ENCODE measurements at regions not wholly inside any gene's neighbourhood (a gene's known extent, or its start where the extent isn't known, plus 50 kb on each side); places are given as distances from the start of the nearest gene placed in this dataset.
"Not testable (repeated sequence)": the region's sequence is repeated elsewhere in the genome, so short reads cannot be mapped to it uniquely, and the experiment has no call there.

DNA sequence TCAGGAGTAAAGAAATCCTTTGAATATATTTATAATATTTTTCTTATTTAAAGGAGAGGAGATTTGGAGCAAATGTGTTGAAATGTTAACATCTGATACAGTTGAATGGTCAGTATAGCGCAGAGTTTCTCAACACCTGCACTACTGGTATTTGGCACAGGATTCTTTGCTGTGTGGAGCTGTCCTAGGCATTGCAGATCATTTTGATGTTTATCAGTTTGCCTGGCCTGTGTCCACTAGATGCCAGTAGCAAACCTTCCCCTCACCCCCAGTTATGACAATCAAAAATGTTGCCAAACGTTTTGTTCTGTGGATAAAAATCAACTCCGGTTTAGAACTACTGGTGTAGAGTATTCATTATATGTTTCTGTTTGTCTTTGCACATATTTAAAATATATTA is 765.3 kb upstream of the SLIT2 start:
- DNase-seq: no peak

DNA sequence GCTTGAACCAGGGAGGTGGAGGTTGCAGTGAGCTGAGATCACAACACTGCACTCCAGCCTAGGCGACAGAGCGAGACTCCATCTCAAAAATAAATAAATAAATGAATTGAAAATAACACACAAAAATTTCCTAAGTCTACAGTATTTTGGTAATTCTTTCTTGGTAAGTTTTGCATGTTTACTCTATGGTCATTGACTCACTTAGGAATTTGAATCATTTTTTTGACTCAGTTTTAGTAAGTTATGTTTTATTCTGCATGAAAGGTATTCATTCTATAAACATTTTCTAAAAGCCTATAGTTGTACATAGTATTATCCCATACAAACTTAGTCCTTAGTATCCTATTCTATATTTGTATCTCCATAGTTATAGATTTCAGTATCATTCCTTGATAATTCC is 772.9 kb upstream of the SLIT2 start:
- DNase-seq: no peak

DNA sequence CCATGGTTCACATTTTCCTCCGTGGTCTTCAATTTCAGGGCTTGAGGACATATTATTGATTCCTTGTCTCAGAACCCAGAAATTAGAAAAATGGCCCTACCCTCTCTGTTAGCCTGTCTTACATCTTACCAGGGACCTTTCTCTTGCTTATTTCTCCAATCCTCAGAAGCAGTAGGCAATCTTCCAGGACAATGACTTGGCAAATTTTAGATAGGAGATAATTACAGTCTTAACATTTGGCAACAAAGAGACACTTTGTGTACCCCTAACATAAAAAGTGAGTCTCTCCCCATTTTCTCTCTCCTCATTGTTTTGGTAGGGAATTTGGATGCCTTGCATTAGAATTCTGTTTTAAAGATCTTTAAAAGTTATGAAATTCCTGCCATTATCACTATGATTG is 778.1 kb upstream of the SLIT2 start:
- DNase-seq: no peak

DNA sequence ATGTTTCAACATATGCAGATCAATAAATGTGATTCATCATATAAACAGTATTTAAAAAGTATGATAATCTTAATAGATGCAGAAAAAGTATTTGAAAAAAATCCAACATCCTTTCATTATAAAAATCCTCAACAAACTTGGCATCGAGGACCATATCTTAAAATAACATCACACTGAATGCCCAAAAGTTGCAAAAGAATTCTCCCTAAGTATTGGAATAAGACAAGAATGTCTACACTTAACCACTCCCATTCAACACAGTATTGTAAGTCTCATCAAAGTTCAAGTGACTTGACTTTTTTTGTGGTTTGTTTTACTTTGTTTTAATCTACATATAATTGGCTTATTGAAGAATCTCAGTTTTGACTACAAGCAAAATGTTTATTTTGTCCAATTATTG is 779.0 kb upstream of the SLIT2 start:
- no peak for DNase-seq

DNA sequence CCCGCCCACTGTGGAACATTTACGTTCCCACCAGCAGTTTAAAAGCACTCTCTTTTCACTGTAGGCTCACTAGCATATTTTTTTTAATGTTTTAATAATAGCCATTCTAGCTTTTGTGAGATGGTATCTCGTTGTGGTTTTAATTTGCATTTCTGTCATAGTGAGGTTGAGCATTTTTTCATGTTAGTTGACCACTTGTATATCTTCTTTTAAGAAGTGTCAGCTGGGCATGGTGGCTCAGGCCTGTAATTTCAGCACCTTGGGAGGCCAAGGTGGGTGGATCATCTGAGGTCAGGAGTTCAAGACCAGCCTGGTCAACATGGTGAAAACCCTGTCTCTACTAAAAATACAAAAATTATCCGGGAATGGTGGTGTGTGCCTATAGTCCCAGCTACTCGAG is 781.7 kb upstream of the SLIT2 start:
- DNase-seq: not testable (repeated sequence)

DNA sequence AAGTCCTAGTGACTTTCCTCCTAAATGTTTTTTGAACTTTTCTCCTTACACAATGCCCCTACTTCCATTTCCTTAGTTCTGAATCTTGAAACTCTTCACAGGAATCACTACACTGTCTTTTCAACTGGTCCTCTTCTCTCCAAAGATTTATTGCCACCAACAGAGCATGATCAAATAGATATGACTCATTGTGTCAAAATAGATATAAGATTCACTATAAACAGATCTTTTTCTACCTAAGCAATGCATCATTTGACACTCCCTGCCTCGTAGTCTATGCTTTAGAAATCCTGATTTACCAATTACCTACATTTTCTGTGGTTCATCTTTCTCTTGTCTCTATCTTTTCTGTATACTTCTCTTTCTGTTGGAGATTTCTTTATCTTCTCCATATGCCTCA is 789.6 kb upstream of the SLIT2 start:
- no peak for DNase-seq

DNA sequence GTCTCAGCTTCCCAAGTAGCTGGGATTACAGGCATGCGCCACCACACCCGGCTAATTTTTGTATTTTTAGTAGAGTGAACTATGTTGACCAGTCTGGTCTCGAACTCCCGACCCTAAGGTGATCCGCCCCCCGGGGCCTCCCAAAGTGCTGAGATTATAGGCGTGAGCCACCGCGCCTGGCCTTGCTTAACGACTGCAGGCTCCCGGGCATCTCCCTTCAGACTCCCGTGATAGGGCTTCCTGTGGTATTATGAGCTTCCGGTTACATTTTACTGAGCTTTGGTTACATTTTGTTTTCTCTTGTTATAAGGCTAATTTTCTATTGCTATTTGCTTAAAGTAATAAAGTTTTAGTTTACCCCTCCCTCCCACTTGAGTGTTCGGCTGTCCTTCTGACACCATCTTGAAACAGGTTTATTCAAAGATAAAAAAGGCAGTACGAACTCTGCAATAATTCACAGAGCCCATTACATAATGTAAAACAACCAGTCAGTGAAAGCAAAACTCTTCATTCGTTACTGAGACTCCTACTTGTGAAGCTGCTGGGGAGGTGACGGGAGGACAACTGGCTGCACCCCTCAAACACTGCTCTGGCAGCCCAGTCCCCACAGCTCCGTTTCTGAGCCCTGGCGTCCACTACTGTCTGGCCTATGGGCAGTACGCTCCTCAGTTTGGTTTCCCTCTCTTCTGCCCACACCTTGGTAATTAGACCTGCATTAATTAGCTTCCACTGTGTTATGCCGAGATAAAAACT is 795.7 kb upstream of the SLIT2 start:
- DNase-seq: no peak

DNA sequence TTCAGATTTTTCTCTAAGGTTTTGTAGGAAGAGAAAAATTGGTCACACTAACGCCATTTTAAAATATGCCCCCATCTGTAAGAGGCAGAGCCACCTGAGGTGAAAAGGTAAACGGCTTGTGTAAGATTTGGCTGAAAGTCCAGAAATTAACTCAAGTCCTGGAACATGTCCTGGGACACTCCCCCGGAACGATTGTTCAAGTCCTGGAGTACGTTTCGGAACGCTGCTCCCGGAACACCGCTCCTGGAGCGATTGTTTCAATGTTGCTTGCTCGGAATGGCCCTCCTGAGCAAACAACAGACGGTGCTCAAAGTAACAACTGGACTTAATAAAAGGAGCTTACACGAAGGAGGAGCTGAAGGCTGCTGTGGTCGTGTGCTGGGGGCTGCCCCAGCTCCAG is 796.5 kb upstream of the SLIT2 start:
- DNase-seq: no peak

DNA sequence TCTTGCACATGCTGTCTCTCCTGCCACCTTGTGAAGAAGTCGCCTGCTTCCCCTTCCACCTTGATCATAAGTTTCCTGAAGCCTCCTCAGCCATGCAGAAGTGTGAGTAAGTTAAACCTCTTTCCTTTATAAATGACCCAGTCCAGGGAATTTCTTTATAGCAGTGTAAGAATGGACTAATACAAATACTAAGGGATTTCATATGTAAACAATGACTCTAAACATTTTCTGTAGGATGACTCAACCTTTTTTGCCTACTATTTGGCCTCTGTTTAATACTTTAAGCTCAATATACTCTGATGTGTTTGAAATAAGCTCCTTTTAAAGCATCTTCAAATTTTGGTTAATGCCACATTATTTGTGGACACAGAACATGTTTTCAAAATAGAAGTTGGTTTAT is 813.5 kb upstream of the SLIT2 start:
- no peak for DNase-seq

DNA sequence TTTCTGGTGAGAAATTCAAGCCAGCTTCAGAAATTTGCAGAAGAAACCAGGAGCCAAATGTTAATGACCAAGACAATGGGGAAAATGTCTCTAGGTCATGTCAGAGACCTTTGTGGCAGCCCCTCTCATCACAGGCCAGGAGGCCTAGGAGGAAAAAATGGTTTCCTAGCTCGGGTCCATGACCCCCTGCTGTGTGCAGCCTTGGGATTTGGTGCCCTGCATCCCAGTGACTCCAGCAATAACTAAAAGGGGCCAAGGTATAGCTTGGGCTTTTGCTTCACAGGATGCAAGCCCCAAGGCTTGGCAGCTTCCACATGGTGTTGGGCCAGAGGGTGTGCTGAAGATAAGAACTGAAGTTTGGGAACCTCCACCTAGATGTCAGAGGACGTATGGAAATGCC is 814.7 kb upstream of the SLIT2 start:
- no peak for DNase-seq

DNA sequence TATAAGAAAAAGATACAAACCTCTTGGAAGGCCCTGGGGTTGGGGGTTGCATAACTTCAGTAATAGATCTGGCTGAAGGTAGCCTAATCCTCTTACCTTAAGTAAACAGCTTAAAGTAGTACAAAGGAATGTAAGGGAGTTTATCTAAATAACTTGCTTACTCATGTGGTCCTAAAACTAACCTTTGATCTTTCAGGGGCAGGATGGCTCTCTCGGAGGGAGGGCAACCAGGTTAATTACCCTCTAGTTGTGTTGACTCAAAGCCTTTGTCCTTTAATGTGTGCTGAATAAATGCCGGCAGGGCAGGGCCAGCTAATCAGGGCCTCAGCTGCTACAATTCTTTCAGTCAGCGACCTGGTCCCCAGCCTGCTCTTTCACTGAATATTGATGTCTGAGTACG is 822.0 kb upstream of the SLIT2 start:
- no peak for DNase-seq

DNA sequence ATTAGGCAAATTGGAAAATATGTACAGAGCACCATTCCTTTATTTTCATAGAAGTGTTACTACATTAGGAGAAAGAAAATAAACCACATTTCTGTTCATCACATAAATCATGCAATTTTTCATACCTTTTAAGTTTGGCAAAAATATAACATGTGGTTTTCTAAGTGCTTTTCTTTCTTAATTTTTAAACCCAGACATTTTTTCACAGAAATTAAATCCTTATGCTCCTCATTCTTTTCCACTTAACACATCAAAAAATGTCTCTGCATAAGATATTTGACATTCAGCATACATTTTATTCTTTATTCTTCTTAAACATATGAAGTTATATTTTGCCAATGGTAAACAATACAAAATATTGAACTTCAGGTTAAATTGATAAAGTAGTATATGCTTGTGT is 826.6 kb upstream of the SLIT2 start:
- DNase-seq: no peak

DNA sequence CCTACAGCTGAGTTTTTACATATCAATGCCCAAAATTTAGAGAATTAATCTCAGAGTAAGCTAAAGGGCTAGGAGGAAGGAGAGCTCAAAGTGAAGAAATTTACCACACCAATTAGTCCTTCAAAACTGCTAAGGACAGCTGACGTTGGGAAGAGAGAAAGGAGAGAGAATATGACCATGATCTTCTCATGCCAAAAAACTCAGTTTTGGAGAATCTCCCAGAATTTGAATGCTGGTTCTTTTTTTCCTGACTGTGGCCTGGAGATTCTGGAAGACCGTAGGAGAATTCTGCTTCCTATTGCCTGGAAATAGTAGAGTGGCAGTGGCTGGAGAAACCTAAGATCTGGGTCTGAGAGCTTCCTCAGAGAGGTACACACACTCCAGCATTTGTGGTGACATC is 834.4 kb upstream of the SLIT2 start:
- no peak for DNase-seq

DNA sequence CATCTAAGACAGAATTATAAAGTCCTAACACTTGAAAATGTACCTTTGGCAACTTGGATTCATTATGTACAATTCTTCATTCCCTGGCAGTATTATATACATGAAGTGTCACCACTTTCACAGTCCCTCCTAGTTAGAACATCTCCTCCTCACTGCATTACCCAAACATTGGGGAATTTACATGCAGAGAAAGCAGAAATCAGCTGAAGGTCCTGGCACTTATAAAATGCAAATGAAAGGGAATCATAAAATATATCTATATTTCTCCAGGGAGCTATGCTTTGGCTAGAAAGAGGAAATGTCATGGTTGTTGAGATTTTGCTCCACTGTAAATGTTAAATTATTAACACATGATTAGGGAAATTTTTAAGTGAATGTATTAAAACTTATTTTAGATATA is 835.6 kb upstream of the SLIT2 start:
- no peak for DNase-seq

DNA sequence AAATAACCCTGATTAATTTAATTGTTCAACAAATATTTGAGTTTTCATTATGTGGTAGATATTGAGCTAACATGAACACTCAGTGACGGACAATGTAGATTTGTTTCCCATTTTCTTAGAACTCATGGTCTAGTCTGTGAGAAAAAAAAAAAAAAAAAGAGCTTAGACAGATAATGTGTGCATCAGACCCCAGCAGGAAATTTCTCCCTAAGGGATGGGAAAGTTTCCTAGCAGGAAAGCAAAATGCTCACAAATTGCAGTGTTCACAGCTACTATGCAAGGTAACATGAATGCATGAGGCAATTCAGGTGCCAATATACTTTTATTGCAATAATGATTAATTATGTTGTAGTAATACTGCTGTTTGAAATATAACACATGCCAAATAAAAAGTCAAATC is 843.2 kb upstream of the SLIT2 start:
- DNase-seq: no peak

DNA sequence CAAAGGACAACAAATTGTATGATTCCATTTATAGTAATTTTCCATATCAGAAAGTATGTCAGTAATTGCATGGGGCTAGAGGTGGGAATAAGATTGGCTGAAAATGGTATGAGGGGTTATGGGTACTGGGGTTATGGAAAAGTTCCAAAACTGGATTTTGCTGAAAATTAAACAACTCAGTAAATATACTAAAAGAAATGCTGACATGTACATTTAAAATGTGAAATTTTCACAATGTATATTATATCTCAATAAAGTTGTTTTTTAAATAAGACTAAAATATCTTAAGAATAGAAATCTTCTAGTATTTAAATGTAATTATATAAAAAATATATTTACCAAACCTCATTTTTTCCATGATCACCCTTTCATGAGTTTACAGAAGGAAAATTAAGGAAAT is 844.9 kb upstream of the SLIT2 start:
- no peak for DNase-seq

DNA sequence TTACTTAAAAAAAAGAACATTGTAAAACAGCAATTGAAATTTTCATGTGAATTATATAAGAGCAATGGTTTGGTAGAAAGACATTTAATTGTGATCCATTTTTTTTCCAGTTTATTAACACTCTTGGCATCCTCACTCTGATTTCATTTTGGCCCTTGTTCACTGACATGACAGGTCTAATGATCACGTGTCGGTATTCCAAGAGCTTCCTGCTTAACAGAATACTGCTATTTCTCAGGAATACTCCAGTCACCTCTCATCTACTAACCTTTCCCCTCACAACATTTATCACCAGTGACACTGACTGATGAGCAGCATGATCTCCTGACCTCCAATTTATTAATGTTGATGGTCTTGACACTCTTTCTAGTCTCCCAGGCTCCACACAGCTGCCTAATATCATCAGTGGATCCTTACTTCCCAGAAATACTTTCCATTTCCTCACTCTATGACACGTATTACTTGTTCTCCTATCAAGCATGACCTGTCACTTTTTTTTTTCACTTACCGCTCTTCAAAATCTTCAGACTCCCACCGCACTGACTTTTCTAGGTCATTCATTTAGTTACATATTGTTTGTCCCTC is 847.8 kb upstream of the SLIT2 start:
- no peak for DNase-seq

DNA sequence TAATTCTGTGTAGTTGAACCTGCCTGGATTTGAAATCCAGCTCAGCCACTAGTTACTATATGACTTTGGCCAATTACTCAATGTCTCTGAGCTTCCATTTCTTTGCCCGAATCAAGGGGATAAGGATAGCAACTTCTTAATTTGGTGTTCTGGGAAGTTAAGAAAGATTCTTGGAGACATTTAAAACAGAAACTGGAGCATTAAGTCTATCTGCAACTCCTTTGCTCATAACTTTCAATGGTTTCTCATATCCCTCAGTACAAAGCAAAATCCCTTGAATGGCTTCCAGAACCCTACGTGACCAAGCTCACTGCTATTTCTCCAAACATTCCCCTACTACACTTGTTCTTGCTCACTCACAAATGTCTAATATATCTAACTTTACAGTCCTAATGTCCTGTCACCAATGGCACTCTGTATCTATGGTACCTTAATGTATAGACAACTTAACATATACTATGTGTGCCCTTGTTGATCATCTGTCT is 849.1 kb upstream of the SLIT2 start:
- DNase-seq: no peak

DNA sequence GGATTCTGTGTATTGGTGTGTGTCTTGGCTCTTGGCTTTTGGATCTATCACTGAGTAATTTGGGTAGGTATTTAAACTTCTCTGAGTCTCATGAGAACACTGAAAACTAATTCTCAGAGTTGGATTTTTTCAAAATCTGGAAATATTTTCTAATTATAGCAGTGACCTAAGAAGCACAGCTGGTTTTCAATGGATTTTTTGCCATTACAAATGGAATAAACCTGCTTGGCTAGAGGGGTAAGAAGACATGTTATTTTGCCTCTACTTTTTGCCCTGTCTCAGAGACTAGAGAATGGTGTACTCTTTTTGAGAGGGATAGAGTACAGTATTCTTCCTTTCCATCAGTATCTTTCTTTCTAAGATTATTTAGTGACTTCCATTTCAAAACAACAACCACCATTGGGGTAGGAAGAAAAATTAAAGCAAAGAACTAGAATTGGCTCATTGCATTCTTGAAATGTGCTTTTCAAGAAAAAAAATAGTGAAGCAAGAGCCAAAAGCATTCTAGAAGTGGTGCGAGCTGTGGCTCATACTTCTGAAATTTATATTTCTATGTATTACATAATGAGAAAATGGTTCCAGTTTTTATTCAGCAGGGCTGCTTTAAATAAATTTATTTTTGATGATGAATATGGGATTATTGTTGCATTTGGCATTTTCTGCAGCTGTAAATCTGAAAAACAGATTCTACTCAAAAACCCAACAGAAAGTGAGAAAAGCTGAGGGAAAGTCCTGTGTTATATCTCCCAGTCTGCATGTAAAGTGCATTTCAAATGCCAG is 850.2 kb upstream of the SLIT2 start:
- DNase-seq: no peak

DNA sequence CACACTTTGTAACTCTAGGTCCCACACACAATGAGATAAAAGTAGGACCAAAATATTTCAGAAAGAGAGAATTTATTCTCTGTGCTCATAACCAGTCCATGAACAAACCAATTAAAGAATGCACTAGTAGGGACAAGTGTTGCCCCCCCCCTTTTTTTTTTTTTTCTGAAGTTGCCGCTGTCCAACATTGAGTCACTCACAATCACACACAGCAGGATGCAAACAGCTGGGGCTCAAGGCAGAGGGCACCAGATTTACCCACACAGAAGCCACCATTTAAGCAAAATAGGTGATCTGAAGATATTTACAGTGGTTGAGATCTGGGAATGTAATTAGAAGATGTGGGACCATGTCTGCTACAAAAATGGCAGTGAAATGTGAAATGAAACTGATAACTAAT is 850.9 kb upstream of the SLIT2 start:
- DNase-seq: no peak

DNA sequence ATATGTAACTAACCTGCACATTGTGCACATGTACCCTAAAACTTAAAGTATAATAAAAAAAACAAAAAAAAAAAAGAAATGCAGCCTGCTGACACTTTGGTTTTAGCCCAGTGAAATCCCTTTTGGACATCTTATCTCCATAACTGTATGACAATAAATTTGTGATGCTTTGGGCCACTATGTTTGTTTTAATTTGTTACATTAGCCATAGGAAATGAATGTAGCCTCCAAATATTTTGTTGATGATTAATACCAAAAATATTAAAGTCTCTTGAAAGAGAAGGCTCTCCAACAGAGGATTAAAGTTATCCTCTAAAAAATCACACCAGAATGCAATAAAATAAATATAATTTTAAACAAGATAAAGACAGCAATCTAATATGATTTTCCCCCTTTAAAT is 852.7 kb upstream of the SLIT2 start:
- no peak for DNase-seq

DNA sequence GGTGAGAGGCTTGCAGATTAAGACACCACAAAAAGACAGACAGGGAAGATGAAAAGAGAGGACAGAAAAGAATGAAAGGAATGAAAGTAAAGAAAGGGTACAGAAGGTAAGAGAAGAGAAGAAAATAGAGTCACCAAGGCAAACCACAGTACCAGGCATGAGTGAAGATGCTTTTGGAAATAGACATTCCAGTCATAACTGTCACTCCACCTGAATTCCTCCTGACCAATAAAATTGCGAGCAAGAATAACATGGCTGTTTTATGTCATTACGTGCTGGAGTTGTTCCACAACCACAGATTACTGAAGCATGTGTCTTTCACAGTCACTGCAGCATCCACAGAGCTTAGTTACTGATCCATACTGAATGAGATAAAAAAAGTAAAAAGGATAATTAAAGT is 864.9 kb upstream of the SLIT2 start:
- no peak for DNase-seq

DNA sequence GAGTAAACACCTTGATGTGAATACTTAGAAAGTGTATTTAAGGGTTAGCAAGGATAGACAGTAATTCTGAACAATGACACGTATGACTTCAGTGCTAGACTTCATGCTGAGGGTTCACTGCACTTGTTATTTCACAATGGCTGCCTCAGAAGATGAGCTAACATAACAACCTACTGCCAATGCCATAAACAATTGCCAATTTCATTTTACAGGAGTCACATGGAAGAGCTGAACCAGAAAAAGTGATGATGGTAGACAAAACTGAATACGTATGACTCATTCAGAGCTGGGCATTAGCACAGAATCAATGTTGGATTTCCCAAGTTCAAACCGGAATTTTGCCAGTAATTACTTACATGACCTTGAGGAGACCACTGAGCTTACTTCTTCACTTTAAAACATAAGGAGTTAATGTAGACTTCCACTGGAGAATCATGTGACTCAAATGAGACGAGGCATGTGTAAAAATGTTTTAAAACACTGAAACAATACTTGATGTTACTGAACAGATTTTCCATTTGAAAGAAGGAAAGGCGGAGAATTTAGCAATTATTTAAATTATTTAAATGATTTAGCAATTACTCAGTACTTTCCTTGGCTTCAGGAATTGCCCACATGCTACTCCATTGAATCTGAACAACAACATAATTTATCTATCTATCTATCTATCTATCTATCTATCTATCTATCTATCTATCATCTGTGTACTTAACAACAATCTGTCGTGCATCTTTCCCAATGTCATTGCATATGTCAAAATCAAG is 868.5 kb upstream of the SLIT2 start:
- DNase-seq: no peak

DNA sequence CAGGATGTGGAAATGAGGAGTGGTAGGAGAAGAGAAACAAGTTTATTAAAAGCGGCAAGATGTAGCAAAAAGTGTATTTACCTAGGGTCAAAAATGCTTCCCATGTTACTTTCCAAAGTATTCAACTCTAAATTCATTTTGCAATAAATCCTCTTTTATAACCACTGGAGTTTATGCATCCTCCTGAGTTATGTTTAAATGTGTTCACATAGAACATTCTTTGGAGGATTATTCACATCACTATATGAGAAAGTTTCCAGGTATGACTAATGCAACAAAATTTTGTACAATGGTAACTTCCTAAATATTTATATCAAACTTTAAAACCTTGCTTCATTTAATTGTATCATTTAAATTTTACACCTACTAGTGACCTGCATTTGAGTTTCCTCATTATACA is 870.6 kb upstream of the SLIT2 start:
- no peak for DNase-seq
